ENCODE measurements at regions not wholly inside any gene's neighbourhood (a gene's known extent, or its start where the extent isn't known, plus 50 kb on each side); places are given as distances from the start of the nearest gene placed in this dataset.

DNA sequence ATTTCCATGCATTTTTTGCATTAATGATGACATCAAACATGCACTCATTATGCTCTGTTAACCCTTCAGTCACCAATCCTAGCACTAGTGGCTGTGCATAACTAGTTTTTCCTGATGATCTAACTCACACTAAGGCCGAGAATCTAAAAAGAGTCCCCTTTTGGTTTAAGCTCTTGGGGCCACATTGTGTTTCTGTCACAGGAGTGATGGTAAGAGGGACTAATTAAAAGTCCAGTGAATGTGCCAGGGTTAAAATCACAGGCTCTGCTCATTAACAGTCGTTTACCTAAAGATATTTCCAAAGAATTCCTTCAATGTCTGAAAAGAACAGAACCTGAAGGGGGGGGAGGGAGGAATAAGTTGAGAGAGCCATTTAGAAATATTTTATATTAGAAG lies 359.0 kb upstream of the ANKRD30A start:
- dilution Hi-C loops (cut with MboI; ENCODE audit: extremely low pct_ligation_motif_present, low sequenced_read_pairs) = no loop called here
- no peaks in the 10 kb centered on the region for H3K4me1 ChIP-seq (ENCODE audit: control insufficient read depth, extremely low read depth, insufficient read depth, low read length)
- no peak for FAIRE-seq

More for the DNA sequence above, 359.0 kb upstream of the ANKRD30A start:
- H3K9me3 ChIP-seq (replicated peaks; ENCODE audit: control insufficient read depth, insufficient read depth, low read length) = no peaks in the 10 kb centered on the region
- BruUV-seq (replicated peaks) = no TSS peak
- ChIA-PET CTCF (no interaction called here), POLR2A (no interaction called here)
- no peaks in the 10 kb centered on the region for H3K9me1 ChIP-seq (replicated peaks; ENCODE audit: control insufficient read depth, extremely low read depth, insufficient read depth, low read length)
- no peaks in the 10 kb centered on the region for H4K20me1 ChIP-seq (replicated peaks; ENCODE audit: control insufficient read depth, extremely low read depth, insufficient read depth, low read length)
- no peak for DNase-seq (ENCODE audit: low read depth, low spot score)
- no peaks in the 10 kb centered on the region for H3K79me2 ChIP-seq (ENCODE audit: control insufficient read depth, insufficient read depth, low read length)
- H3K36me3 ChIP-seq (ENCODE audit: control insufficient read depth in 2 of 2, extremely low read depth in 1 of 2, insufficient read depth in 2 of 2, low read length in 2 of 2) = no peaks in the 10 kb centered on the region
- H3K27me3 ChIP-seq (ENCODE audit: control insufficient read depth in 2 of 2, insufficient read depth in 2 of 2, low read length in 2 of 2) = no peaks in the 10 kb centered on the region
- intact Hi-C loops (cut with micrococcal nuclease) = no loop called here
- H3K4me2 ChIP-seq (ENCODE audit: insufficient read depth, low read length) = no peak overlapping the region
- TF ChIP-seq, protein P1, sequence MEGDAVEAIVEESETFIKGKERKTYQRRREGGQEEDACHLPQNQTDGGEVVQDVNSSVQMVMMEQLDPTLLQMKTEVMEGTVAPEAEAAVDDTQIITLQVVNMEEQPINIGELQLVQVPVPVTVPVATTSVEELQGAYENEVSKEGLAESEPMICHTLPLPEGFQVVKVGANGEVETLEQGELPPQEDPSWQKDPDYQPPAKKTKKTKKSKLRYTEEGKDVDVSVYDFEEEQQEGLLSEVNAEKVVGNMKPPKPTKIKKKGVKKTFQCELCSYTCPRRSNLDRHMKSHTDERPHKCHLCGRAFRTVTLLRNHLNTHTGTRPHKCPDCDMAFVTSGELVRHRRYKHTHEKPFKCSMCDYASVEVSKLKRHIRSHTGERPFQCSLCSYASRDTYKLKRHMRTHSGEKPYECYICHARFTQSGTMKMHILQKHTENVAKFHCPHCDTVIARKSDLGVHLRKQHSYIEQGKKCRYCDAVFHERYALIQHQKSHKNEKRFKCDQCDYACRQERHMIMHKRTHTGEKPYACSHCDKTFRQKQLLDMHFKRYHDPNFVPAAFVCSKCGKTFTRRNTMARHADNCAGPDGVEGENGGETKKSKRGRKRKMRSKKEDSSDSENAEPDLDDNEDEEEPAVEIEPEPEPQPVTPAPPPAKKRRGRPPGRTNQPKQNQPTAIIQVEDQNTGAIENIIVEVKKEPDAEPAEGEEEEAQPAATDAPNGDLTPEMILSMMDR (IDR thresholded peaks at IDR 0.05; ENCODE audit: extremely low read depth in 1 of 2, insufficient read depth in 1 of 2, low read depth in 1 of 2, low read length in 2 of 2) = no peak
- TF ChIP-seq POLR2AphosphoS5 (IDR thresholded peaks at IDR 0.05; ENCODE audit: insufficient read depth, low read depth, low read length) = no peak
- no peak for TF ChIP-seq GATA2 (IDR thresholded peaks at IDR 0.05; ENCODE audit: insufficient read depth, insufficient read length, low read depth, low read length)
- no peak for TF ChIP-seq FOS (IDR thresholded peaks at IDR 0.05; ENCODE audit: borderline replicate concordance, insufficient read depth, low read length)
- no peak for TF ChIP-seq MAX (IDR thresholded peaks at IDR 0.05; ENCODE audit: insufficient read depth, insufficient read length)
- no peak for TF ChIP-seq POLR2A (IDR thresholded peaks at IDR 0.05; ENCODE audit: low read depth, low read length)
- no peak for TF ChIP-seq JUN (IDR thresholded peaks at IDR 0.05; ENCODE audit: borderline replicate concordance, insufficient read depth, insufficient read length, low read depth)
- TF ChIP-seq EZH2 (IDR thresholded peaks at IDR 0.05; ENCODE audit: borderline replicate concordance, low read depth, low read length, severe bottlenecking) = no peak
- no peak for TF ChIP-seq MYC (IDR thresholded peaks at IDR 0.05; ENCODE audit: low read depth, low read length)
- H3K27ac ChIP-seq (ENCODE audit: insufficient read depth, low read depth, low read length) = no peak overlapping the region
- H3K9ac ChIP-seq (replicated peaks; ENCODE audit: extremely low read depth, insufficient read depth, low read length) = no peak overlapping the region
- no peak overlapping the region for H2AFZ ChIP-seq (ENCODE audit: low read depth, low read length)
- H3K4me3 ChIP-seq (replicated peaks in 1 of 3; ENCODE audit: insufficient read depth in 1 of 3, low read depth in 1 of 3, low read length in 3 of 3) = no peak overlapping the region

All from endothelial cell of umbilical vein (primary cell).